Bone marrow (tissue), 2 donors: ENCODE measurements at regions not wholly inside any gene's neighbourhood (a gene's known extent, or its start where the extent isn't known, plus 50 kb on each side); places are given as distances from the start of the nearest gene placed in this dataset.
"Not testable (repeated sequence)": the region's sequence is repeated elsewhere in the genome, so short reads cannot be mapped to it uniquely, and the experiment has no call there.

ENCODE experiments used
- DNase-seq, 2 donors: peaks; one replicate each; lab custom pipeline; 2025; lab: John Stamatoyannopoulos, UW

DNA sequence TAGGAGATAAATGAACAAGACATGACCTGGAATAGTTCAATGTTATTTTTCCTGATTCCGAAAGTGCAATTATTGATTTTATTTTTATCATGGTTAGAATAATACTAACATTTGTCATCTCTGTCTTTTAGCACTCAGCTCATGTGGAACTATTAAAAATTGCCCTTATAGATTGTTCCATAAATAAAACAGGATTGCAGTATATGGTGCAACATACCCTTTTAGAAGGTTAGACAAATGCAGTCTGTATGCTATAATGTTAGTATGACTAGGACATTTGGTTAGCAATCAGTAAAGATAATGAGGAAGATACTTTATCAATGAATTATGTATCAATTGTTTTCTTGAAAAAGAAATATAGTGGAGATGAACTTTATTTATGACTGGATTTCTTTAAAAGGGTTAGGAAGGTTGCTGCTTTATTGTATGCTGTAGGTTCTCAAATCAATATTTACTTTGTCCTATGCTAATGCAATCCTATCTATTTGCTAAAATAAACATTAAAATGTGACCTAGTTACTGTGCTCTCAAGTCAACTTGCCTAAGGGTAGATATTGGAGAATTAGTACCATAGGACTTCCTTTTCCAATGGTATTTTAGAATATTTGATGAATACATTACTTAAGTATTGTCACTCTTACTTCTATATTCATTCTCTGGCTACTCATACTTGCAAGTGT is 348.9 kb upstream of the ISL1 start:
- DNase-seq: no peak

DNA sequence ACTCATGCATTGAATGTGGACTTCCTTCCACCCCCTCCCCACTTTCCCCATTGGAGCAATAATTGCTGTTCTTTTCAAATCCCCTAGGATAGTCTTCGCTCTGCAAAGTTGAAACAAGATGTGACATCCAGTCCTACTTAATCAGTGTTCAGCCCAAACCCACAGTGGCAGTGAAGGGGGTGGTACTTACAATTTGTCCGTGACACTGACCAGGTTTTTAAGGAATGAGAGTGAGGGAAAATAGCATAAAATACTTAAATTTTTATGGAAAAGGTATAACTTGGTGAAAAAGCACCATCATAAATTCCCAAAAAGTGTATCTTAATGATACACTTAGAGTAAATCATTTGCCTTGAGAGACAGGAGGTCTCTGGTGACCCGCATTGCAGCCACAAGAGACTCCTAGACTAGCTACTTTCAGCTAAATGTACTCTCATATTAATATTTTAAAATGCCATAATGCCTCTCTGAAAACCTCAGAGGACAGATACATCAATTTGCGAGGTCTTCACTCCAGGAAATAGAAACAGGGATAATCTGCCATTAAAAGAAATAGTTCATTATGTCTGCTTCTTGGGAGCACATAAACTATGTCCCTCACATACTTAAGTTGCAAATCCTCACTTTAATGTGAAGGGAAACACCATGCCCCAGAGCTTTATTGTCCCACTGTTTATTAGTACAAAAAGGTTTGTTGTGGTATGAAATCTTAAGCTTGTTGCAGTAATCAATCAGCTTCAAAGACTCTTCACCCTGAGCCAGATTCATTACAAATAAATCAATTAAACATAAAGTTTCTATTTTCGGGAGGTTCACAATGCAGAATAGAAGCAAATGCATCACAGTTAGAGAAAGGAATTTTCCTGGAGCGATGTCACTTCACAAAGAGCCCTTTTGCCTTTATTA is 343.6 kb upstream of the ISL1 start:
- DNase-seq: no peak

DNA sequence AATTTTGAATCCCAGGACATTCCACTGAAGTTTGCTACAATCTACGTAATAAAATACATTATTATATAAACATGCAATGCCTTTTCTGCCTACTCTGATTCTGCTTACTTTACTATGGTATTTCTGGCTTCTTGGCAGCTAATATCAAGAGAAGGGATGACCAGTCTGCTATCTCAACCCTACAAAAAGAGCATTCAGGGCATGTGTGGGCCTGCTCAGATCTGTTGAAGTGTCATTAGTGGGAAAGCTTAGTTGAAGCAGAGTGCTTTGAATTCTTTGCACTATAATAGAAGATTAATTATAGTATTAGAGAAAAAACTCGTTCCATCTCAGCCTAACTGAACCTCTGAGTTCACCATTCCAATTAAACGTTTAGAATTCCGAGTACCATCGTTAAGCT is 339.5 kb upstream of the ISL1 start:
- DNase-seq: no peak

DNA sequence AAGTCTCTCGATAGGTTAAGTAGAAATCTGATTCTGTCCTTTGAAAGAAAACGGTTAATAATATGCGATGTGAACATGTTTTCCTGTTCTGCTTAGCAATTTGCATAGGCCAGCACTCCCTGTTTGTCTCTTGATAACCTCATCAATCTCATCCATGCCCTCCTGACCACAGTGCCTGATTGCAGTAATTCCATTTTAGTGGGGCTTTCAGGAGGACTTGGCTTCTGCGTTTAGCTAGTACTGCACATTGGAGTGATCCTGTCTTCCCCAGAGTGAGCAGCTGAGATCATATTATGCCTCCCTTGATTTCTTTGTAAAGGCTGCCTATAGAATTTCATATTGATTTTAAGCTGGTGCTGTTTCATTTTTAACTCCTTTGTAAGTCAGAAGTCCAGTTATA is 335.9 kb upstream of the ISL1 start:
- no peak for DNase-seq

DNA sequence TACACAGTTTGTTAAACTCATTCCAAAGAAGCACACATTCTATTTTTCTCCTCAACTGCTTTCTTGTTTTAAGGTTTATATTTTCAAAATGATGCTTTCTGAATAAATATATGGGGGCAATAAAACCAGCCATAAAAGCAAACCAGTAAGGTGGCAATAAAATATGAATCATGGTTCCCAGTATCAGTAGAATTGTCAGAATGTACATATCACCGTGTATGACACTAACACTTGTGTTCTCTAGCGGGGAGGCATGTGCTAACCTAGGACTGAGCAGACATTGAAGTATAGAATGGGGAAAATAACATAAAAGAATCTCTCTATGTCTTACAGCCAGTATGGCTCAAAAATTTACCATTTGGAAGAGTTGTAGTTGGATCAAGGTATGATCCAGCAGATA is 329.9 kb upstream of the ISL1 start:
- no peak for DNase-seq

DNA sequence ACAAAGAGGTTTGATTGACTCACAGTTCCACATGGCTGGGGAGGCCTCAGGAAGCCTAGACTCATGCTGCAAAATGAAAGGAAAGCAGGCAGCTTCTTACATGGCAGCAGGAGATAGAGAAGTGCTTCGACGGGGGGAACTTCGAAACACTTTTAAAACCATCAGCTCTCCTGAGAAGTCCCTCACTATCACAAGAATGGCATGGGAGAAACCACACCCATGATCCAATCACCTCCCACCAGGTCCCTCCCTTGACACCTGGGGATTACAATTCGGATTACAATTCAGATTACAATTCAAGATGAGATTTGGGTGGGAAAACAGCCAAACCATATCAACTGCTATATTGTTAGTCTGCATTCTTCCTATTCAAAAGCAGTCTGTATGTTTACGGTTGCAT is 322.3 kb upstream of the ISL1 start:
- no peak for DNase-seq

DNA sequence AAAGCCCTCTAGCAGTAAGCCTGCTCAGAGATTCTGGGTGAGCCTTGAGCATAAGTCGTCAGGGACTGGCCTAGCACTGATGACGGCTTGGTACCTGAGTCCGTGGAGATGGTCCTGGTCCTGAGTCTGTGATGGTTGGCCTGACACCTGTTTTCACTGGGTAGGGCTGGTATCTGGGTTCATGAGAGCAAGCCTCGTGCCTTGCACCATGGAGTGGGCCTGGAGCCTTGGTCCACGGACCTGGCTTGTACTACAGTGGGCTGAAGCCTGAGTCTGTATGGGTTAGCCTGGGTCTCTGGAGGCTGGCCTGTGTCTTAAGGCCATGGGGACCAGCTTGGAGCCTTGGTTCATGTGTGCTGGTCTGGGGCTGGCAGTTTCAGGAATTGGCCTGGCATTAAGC is 310.3 kb upstream of the ISL1 start:
- no peak for DNase-seq

DNA sequence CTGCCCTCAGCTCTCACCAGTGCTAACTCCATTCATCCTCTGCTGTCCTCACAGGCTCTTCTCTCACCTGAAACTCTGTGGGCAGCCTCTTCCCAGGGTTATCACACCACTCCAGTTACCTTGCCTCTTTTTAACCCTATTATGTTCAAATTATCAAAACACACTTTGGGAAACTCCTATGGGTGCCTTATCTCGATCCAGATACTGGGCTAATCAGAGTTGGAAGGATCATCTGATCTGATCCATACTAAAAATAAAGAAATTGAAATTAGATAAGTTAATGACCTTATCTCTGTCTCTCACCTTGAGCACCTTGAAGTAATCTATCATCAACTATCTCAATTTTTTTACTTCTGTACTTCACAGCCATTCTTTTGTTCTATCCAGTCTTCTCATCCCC is 300.5 kb upstream of the ISL1 start:
- DNase-seq: no peak

DNA sequence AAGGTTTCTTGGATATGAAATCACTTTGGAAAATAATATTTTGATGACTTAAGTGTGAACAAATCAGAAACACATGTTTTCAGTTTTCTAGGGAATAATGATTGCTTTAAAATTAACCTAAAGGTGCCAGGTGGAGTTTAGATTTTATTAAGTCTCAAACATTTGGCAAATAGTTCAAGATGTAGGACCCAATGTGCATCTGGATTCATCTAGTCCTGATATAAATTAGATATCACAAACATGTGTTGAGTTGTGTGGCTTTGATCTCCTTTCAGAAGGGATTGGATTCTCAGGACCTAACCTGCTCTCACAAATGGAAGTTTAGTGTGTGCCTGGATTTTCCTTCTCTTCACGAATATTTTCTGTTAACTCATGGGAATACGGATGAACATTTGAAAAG is 291.4 kb upstream of the ISL1 start:
- no peak for DNase-seq

DNA sequence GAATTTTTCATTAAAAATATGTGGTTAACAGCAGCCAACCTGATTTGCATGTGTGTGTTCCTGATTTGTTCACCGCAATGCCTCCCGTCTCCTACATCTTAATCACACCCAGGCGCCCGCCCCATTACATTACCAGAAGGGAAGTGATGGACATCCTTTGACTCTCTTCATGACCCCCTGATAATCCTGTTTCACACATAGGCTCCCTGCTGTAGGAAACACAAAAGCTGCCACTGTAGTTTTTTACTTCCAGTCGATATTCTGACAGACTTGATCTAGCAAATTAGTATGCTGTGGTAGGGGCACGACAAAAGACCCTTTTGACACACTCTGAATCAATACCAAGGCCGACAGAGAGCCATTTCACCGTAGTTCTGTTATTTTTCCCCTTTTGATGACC is 287.8 kb upstream of the ISL1 start:
- no peak for DNase-seq

DNA sequence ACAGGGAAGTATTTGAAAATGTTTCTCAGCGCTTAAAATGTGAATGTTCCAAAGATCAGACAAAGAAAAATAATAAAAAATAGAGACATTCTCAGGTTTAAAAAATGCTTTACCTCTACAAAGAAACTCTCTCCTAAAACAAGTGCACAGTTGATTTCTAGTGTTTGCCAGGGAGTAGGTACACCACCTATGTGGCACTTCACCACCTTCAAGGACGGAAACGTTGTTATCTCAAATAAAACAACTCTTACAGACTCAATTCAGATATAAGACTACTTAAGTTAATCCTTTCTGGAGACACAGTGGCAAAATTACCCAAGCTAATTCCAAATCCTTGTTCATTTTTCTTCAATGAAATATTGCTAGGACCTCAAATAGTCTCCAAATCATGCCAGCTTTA is 286.4 kb upstream of the ISL1 start:
- no peak for DNase-seq

DNA sequence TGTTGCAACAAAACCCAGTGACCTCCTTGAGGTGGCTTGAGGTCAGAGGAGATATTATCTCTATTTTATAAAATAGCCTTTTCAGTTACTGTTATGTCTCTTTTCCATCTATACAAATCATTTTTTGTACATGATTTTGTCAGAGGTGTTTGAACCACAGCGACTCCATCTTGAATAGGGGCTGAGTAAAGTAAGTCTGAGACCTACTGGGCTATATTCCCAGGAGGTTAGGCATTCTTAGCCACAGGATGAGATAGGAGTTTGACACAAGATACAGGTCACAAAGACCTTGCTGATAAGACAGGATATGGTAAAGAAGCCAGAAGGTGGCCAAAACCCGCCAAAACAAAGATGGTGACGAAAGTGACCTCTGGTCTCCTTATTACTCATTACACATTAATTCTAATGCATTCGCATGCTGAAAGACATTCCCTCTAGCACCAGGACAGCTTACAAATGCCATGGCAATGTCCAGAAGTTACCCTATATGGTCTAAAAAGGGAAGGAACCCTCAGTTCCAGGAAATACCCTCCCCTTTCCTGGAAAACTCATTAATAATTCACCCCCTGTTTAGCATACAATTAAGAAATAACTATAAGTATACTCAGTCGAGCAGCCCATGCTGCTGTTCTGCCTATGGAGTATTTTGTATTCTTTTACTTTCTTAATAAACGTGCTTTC is 283.9 kb upstream of the ISL1 start:
- no peak for DNase-seq

DNA sequence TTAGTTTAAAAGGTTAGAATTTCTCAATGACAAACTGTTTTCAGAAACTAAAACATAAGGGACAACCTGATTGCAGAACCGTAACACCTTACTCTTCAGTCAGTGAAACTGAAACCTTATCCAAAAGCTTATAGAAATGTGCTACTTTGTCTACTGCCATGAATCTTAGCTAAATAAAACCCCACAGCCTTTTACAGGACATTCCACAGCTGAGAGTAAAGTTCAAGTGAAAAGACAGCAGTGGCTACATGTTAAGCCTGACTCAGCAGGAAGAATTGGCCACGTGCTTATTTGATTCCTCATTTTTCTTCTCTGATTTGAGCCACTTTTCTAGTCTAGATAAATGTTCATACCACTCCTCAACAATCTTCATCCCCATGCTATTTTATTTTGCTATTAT is 278.7 kb upstream of the ISL1 start:
- no peak for DNase-seq

DNA sequence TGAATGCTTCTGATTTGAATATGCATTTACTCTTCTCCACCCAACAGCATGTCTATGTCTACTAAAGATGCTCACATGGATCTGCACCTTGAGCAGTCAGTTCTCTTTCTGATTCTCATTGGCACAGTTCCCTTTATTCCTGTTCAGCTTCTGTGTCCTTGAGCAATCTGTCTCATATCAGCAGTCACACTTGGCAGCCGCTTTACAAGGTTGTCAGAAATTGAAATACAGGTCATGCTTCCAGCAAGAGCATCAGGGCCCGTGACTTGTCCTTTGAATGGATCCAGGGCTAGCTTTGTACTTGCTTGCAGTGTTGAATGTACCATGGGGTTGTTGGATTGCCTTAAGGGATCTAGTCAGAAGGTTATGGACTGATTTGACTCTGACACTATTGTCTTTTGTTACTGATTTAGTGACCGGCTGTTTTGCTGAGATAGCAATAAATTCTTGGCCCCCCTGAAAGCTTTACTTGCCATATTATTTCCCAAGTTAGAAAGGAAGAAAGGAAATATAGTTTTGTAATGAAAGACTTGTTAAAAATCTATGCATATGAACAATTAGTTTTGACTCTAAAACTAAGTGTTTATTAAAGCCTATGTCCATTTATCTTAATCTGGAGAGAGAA is 273.4 kb upstream of the ISL1 start:
- no peak for DNase-seq

DNA sequence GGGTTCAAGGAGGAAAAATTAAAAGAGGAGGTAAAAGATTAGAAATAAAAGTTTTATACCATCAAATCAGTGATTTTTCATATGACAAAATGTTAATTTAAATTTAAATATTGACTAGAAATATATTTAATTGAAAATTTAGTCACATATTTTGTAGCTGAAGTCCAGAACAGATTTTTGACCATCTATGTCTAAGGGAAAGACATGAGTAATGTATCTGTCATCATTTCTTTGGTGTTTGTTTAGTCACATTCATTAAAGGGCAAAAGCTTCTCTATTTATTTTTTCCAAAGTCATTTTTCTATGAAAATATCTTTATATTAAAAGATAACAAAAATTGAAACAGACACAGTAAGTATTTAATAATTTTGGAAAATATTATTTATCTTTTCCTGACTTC is 252.0 kb upstream of the ISL1 start:
- DNase-seq: no peak

DNA sequence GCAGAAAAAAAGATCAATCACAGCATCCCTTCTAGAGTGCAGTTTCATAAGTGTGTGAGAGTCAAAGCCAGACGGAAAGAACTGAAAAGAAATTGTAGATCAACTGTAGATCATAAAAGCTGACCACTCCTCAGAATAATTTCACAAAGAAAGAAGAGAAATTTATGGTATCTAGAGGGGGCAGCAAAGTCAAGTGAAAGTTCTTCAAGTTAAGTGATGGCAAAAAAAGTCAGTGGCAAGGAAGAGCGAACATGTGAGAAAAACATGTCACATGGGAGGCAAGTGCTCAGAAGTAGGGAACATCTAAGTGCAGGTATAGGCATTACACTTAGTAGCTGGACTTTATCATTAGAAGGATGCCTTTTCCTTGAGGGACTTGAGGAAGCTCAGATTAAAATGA is 245.1 kb upstream of the ISL1 start:
- DNase-seq: no peak

DNA sequence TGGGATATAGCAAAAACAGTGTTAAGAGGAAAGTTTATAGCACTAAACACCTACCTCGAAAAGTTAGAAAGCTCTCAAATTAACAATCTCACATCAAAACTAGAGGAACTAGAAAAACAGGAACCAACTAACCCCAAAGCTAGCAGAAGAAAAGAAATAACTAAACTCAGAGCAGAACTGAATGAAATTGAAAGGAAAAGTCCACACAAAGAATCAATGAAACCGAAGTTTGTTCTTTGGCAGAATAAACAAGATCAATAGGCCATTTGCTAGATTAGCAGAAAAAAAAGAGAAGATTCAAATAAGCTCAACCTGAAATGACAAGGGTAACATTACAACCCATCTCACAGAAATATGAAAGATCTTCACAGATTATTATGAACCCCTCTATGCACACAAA is 234.8 kb upstream of the ISL1 start:
- no peak for DNase-seq

DNA sequence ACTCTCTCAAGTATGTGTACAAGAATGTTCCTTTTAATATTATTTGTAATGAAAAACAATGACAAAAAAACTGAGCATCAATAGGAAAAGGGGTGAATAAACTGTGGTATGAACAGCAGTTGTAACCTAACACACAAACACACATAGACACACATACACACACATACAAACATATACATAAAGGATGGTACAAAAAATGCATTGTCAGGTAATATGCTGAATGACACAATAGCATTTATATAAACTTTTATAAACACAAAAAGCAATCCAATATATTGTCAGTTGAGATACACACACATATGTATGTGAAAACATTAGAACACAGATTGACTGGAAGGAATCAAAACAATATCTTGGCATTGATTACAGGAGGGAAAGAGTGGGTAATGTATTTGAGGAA is 227.0 kb upstream of the ISL1 start:
- no peak for DNase-seq

DNA sequence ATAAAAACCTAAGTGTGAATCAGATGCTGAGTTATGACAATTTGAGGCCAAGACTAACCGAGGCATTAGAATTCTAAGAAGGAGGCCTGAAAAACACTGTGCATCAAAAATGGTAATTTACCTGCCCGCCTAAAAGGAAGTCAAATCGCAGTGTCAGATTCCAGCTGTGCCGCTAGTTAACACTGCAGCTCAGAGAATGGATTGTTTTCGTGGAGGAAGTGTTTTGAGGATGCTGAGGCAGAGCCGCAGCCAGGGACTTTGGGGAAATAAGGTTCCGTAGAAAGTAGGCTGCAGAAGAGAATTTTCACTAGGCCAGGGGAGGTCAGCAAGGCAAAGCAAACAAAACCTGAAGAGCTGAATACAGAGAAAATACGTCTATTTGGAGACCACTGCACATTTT is 226.4 kb upstream of the ISL1 start:
- DNase-seq: no peak

DNA sequence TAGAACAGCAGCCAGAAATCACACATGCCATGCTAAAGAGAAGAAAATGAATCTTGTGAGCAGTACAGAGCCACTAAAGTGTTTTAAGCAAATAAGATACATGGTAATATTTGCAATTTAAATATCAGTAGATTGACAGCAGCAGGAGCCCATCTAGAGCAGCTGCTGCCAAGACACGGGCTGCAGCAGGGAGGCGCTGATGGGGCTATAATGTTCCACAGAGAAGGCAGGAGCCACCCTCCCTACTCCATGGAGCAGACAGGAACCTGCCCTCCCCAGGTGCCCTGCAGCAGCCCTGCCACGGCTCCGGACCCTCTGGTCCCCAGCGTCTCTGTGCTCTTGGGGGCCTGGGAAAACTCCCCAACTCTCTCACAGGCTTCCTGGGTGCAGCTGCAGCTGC is 224.1 kb upstream of the ISL1 start:
- DNase-seq: no peak

DNA sequence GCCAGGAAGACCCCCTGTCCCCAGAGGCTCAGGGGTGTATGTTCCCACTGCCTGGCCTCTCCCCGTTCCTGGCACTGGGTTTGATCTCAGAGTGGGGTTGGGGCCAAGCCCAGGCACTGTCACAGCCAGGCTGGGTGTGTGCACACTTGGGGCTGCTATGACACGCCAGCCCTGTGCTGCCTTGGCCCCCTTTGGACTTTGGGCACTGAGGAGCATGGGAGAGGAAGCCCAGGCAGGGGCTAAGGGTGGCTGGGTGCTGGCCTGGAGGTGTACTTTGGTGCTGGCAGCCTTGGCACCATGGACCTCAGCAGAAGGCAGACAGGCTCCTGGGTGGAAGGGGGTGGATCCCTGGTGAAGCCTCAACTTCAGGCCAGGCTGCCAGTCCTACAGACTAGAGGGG is 223.6 kb upstream of the ISL1 start:
- DNase-seq: no peak

DNA sequence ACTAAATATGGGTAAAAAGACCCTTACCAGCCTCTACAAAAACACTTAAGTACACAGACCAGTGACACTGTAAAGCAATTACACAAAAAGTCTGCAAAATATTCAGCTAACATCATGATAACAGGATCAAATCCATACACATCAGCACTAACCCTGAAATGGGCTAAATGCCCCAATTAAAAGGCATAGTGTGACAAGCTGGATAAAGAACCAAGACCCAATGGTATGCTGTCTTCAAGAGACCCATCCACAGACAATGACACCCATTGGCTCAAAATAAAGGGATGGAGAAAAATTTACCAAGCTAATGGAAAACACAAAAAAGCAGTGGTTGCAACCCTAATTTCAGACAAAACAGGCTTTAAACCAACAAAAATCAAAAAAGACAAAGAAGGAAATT is 221.0 kb upstream of the ISL1 start:
- no peak for DNase-seq

DNA sequence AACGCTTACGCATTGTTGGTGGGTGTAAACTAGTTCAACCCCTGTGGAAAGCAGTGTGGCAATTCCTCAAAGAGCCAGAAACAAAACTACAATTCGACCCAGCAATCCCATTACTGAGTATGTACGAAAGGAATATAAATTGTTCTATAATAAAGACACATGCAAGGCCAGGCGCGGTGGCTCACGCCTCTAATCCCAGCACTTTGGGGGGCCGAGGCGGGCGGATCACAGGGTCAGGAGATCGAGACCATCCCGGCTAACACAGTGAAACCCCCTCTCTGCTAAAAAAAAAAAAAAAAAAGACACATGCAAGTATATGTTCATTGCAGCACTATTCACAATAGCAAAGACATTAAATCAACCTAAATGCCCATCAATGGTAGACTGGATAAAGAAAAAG is 217.6 kb upstream of the ISL1 start:
- not testable (repeated sequence) for DNase-seq
